HEK293T (cell line): ENCODE measurements at regions not wholly inside any gene's neighbourhood (a gene's known extent, or its start where the extent isn't known, plus 50 kb on each side); places are given as distances from the start of the nearest gene placed in this dataset.

Source experiments
- CTCF ChIA-PET: fragments of 350-600 bp; formaldehyde crosslinking; extraction: SDS; loops from one replicate; lab custom pipeline; 2021; ENCODE audit warnings: antibody characterized with exemption, inconsistent platforms; lab: Yijun Ruan, JAX
- POLR2A ChIA-PET: fragments of 350-600 bp; formaldehyde crosslinking; extraction: SDS; loops from one replicate; lab custom pipeline; 2020; ENCODE audit warnings: antibody characterized with exemption, inconsistent platforms; lab: Yijun Ruan, JAX
- DNase-seq: peaks from one replicate; pipeline ENCODE4 v3.0.0; 2012; ENCODE audit warnings: mixed read lengths; ENCODE audit errors: extremely low spot score
- ARNT ChIP-seq: fragments of 450-650 bp; IDR thresholded peaks from 2 replicates; pipeline ENCODE4 v1.6.1; 2017; ENCODE audit warnings: mild to moderate bottlenecking
- BHLHE40 ChIP-seq: fragments of 450-650 bp; IDR thresholded peaks from 2 replicates; pipeline ENCODE4 v1.6.1; 2016; ENCODE audit warnings: mild to moderate bottlenecking, moderate library complexity, borderline replicate concordance
- CTBP1 ChIP-seq: fragments of 450-650 bp; IDR thresholded peaks from 2 replicates; pipeline ENCODE4 v1.6.1; 2016; ENCODE audit warnings: borderline replicate concordance
- ELF4 ChIP-seq: fragments of 450-650 bp; IDR thresholded peaks from 2 replicates; pipeline ENCODE4 v1.6.1; 2017; ENCODE audit warnings: antibody characterized with exemption
- FOXA1 ChIP-seq: fragments of 450-650 bp; IDR thresholded peaks from 2 replicates; pipeline ENCODE4 v1.6.1; 2016; ENCODE audit warnings: mild to moderate bottlenecking
- FOXK2 ChIP-seq: fragments of 450-650 bp; IDR thresholded peaks from 2 replicates; pipeline ENCODE4 v1.6.1; 2016; ENCODE audit warnings: mild to moderate bottlenecking
- FOXM1 ChIP-seq: fragments of 450-650 bp; IDR thresholded peaks from 2 replicates; pipeline ENCODE4 v1.6.1; 2017; ENCODE audit warnings: mild to moderate bottlenecking, borderline replicate concordance
- HDGF ChIP-seq: fragments of 450-650 bp; IDR thresholded peaks from 2 replicates; pipeline ENCODE4 v1.6.1; 2017; ENCODE audit warnings: antibody characterized with exemption, borderline replicate concordance
- L3MBTL2 ChIP-seq: fragments of 450-650 bp; conservative IDR thresholded peaks from 2 replicates; pipeline ENCODE4 v1.6.1; 2016; ENCODE audit warnings: mild to moderate bottlenecking
- LEF1 ChIP-seq: fragments of 450-650 bp; IDR thresholded peaks from 2 replicates; pipeline ENCODE4 v1.6.1; 2017; ENCODE audit warnings: mild to moderate bottlenecking, borderline replicate concordance
- NFRKB ChIP-seq: fragments of 450-650 bp; IDR thresholded peaks from 2 replicates; pipeline ENCODE4 v1.6.1; 2016; ENCODE audit warnings: mild to moderate bottlenecking, moderate library complexity
- SP1 ChIP-seq: fragments of 450-650 bp; IDR thresholded peaks from 2 replicates; pipeline ENCODE4 v1.6.1; 2017
- SUZ12 ChIP-seq: fragments of 450-650 bp; IDR thresholded peaks from 2 replicates; pipeline ENCODE4 v1.6.1; 2016; ENCODE audit warnings: mild to moderate bottlenecking
- TARDBP ChIP-seq: fragments of 450-650 bp; IDR thresholded peaks from 2 replicates; pipeline ENCODE4 v1.6.1; 2016
- ZNF384 ChIP-seq: fragments of 450-650 bp; IDR thresholded peaks from 2 replicates; pipeline ENCODE4 v1.6.1; 2016
- TF ChIP-seq, protein P1 (sequence below): fragments of 450-650 bp; IDR thresholded peaks from 2 replicates; pipeline ENCODE4 v1.6.1; 2016

GRCh38 chr10:36256166-36256565 is 614.1 kb upstream of the FZD8 start:
- no peak for DNase-seq
- ChIA-PET POLR2A (interaction anchor here (0.6 kb wide), 1 partner anchor 356 kb away, joined by 3 read pairs; no protein-coding TSS in a partner anchor), CTCF (no interaction called here)
- TF ChIP-seq BHLHE40, result no peak
- TF ChIP-seq FOXA1, result no peak
- no peak for TF ChIP-seq CTBP1

- CTCF ChIA-PET, result no interaction called here
- POLR2A ChIA-PET, result no interaction called here
- TF ChIP-seq SUZ12 (no peak), HDGF (no peak), ELF4 (no peak), ZNF384 (no peak), CTBP1 (no peak), NFRKB (no peak)
- TF ChIP-seq, protein P1, sequence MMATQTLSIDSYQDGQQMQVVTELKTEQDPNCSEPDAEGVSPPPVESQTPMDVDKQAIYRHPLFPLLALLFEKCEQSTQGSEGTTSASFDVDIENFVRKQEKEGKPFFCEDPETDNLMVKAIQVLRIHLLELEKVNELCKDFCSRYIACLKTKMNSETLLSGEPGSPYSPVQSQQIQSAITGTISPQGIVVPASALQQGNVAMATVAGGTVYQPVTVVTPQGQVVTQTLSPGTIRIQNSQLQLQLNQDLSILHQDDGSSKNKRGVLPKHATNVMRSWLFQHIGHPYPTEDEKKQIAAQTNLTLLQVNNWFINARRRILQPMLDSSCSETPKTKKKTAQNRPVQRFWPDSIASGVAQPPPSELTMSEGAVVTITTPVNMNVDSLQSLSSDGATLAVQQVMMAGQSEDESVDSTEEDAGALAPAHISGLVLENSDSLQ, result no peak
- no peak for DNase-seq
These were observed 612.1 kb upstream of the FZD8 start for GRCh38 chr10:36254199-36254598.

DNA sequence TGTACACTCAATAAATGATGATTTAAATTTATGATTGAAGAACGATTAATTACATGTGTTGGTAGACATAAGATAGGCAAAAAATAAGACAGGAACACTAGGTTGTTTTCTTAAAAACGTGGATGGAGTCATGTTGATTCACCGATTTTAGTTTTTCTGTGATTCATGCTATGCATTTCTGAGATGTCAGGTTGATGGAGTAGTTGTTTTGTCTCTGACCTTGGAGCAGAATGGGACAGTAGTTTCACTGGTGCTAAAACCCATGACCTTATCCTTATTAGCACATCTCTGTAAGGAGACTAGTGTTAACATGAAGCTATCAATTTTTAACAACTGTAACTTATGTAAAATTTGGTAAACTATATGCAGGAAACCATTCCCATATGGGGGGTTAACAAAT is 611.6 kb upstream of the FZD8 start:
- ChIA-PET POLR2A (no interaction called here), CTCF (no interaction called here)
- TF ChIP-seq HDGF (no peak), L3MBTL2 (no peak), ARNT (no peak), ZNF384 (no peak), BHLHE40 (no peak), FOXA1 (no peak), TARDBP (no peak), FOXM1 (no peak), CTBP1 (no peak), FOXK2 (no peak), SUZ12 (no peak), NFRKB (no peak), SP1 (no peak), LEF1 (no peak), ELF4 (no peak)
- TF ChIP-seq, protein P1, result no peak
- no peak for DNase-seq

GRCh38 chr10:36251068-36251467 is 609.0 kb upstream of the FZD8 start:
- ChIA-PET POLR2A (no interaction called here), CTCF (no interaction called here)
- DNase-seq, result no peak
- TF ChIP-seq SP1, result no peak
- TF ChIP-seq L3MBTL2, result no peak
- TF ChIP-seq ELF4, result no peak
- TF ChIP-seq ARNT, result no peak
- TF ChIP-seq, protein P1, result no peak
- TF ChIP-seq FOXK2, result no peak
- no peak for TF ChIP-seq SUZ12
- no peak for TF ChIP-seq TARDBP
- TF ChIP-seq LEF1, result no peak
- TF ChIP-seq ZNF384, result no peak
- no peak for TF ChIP-seq CTBP1
- no peak for TF ChIP-seq HDGF
- TF ChIP-seq NFRKB, result no peak
- no peak for TF ChIP-seq BHLHE40
- TF ChIP-seq FOXM1, result no peak
- TF ChIP-seq FOXA1, result no peak

DNA sequence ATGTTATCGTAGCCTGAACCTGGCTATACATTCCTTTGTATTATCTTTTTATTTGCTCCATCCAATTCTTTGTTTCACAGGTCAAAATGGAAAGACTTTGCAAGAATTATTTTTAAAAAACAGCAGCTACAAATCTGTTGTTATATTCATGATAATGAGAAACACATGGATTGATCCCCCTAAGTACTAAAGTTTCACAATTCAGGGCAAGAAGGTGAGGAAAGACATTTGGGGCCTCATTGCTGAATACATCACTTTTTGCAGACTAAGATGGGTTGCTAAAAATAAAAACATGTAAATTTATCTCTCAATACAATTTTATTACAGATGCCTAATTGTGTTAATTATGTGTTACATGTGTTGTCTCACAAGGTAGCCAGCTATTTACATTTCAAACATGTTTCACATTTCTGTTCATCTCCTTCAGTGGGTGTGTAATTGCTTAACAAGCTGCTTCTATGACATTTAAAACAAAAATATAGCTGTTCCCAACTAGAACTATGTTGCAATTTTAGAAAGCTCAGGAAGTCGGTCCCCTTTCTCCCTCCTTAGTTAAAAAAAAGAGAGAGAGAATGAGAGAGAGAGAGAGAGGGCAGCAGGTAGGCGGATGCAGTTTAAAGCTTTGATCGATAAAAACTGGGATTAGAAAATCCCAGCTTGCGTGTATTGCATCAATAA is 606.3 kb upstream of the FZD8 start:
- DNase-seq, result no peak
- CTCF ChIA-PET, result no interaction called here
- no peak for TF ChIP-seq L3MBTL2
- no peak for TF ChIP-seq CTBP1
- TF ChIP-seq FOXA1, result no peak
- no peak for TF ChIP-seq ZNF384
- TF ChIP-seq LEF1, result no peak
- TF ChIP-seq, protein P1, result no peak
- no peak for TF ChIP-seq FOXK2
- TF ChIP-seq ARNT, result no peak
- TF ChIP-seq NFRKB, result no peak
- no peak for TF ChIP-seq SUZ12
- TF ChIP-seq FOXM1, result no peak
- TF ChIP-seq HDGF, result no peak
- POLR2A ChIA-PET, result interaction anchor here (0.6 kb wide), 1 partner anchor 211 kb away, joined by 4 read pairs; no protein-coding TSS in a partner anchor

GRCh38 chr10:36247478-36247877 is 605.4 kb upstream of the FZD8 start:
- POLR2A ChIA-PET, result no interaction called here
- no peak for DNase-seq
- CTCF ChIA-PET, result no interaction called here
- TF ChIP-seq, protein P1, result no peak
- TF ChIP-seq FOXA1 (no peak), TARDBP (no peak), LEF1 (no peak), ZNF384 (no peak)
